Subcutaneous abdominal adipose tissue (tissue), 5 donors: ENCODE measurements at regions not wholly inside any gene's neighbourhood (a gene's known extent, or its start where the extent isn't known, plus 50 kb on each side); places are given as distances from the start of the nearest gene placed in this dataset.
"Not testable (repeated sequence)": the region's sequence is repeated elsewhere in the genome, so short reads cannot be mapped to it uniquely, and the experiment has no call there.

ENCODE experiments used
- H3K27ac ChIP-seq: one replicate; pipeline ENCODE4 v1.7.0; 2013; ENCODE audit warnings: low read depth, mild to moderate bottlenecking, inconsistent platforms, low read length, moderate library complexity
- H3K27me3 ChIP-seq, 5 donors: one replicate each; pipeline ENCODE4 v1.7.0; 2013; ENCODE audit warnings: low read length in 5 of 5, inconsistent platforms in 1 of 5; ENCODE audit not compliant: control insufficient read depth in 5 of 5, insufficient read depth in 4 of 5
- H3K36me3 ChIP-seq, 5 donors: one replicate each; pipeline ENCODE4 v1.7.0; 2013; ENCODE audit warnings: low read length in 5 of 5; ENCODE audit not compliant: control insufficient read depth in 5 of 5, insufficient read depth in 5 of 5
- H3K4me1 ChIP-seq, 5 donors: one replicate each; pipeline ENCODE4 v1.7.0; 2013; ENCODE audit warnings: low read length in 5 of 5, mild to moderate bottlenecking in 3 of 5, moderate library complexity in 1 of 5; ENCODE audit not compliant: control insufficient read depth in 5 of 5, insufficient read depth in 5 of 5
- H3K4me3 ChIP-seq, 5 donors: one replicate each; pipeline ENCODE4 v1.7.0; 2013; ENCODE audit warnings: low read length in 5 of 5, low read depth in 1 of 5
- H3K9ac ChIP-seq, 5 donors: one replicate each; pipeline ENCODE4 v1.7.0; 2013; ENCODE audit warnings: low read length in 5 of 5, mild to moderate bottlenecking in 4 of 5, moderate library complexity in 3 of 5
- H3K9me3 ChIP-seq, 5 donors: one replicate each; pipeline ENCODE4 v1.7.0; 2013; ENCODE audit warnings: low read length in 5 of 5; ENCODE audit not compliant: control insufficient read depth in 5 of 5
- donor health status: healthy.
- donor health status: healthy.
- donor health status: healthy.
- donor health status: healthy.
- donor health status: healthy.

DNA sequence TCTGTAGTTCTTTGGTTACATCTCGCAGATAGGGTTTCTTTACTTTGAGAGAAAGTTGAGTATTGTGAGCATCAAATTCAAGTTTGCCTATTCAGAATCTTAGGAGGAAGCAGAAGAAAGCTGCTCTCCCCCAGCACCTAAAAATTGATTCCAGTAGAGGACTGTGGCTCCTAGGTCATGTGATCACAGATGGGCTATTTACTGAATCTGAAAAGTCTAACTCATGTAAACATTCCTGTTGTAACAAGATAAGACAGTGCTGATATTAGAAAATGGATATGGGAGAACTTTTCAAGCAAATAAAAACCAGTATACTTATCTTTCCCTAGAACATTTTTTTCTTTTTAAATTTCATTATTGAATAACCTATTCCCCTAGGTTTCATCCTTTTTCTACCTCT is 308.4 kb upstream of the SLITRK3 start:
- Histone ChIP-seq H3K27ac (no peak overlapping the region), H3K4me3 (no peak overlapping the region), H3K36me3 (no peaks in the 10 kb centered on the region), H3K9ac (no peak overlapping the region), H3K27me3 (no peaks in the 10 kb centered on the region), H3K9me3 (peaks cover 0 to 8% (median 0%) of the 10 kb centered on the region in 5 donors), H3K4me1 (peaks cover 0 to 2% (median 0%) of the 10 kb centered on the region in 5 donors)

GRCh38 chr3:165503825-165504224 is 307.6 kb upstream of the SLITRK3 start:
- no peaks in the 10 kb centered on the region for H3K36me3 ChIP-seq
- H3K9ac ChIP-seq = no peak overlapping the region
- H3K4me1 ChIP-seq = peaks cover 0 to 2% (median 0%) of the 10 kb centered on the region in 5 donors
- no peak overlapping the region for H3K27ac ChIP-seq
- no peaks in the 10 kb centered on the region for H3K27me3 ChIP-seq
- H3K9me3 ChIP-seq = peaks cover 0 to 8% (median 0%) of the 10 kb centered on the region in 5 donors
- H3K4me3 ChIP-seq = no peak overlapping the region

GRCh38 chr3:165503346-165503745 is 307.2 kb upstream of the SLITRK3 start:
- Histone ChIP-seq H3K27me3 (no peaks in the 10 kb centered on the region), H3K9me3 (peaks cover 0 to 8% (median 0%) of the 10 kb centered on the region in 5 donors), H3K36me3 (no peaks in the 10 kb centered on the region), H3K27ac (no peak overlapping the region), H3K4me1 (peaks cover 0 to 2% (median 0%) of the 10 kb centered on the region in 5 donors), H3K9ac (no peak overlapping the region), H3K4me3 (no peak overlapping the region)

DNA sequence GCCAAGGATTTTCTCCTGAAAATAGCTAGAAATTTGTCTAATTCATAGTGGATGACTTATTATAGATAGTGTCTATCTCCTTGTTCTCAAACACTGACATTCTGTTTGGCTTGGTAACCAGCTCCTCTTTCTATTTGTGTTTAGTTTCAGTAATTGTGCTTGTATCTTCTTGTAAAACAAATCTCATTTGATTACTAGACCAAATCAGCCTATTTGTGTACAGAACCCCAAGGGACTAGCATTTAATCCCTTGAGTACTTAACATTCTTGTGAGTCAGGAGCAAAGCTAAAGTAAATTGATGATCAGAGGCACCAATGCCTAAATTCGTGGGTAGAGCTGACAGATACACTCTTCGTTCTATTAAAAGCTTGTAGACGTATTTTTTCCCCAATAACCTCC is 306.5 kb upstream of the SLITRK3 start:
- no peaks in the 10 kb centered on the region for H3K36me3 ChIP-seq
- H3K9me3 ChIP-seq = peaks cover 0 to 8% (median 0%) of the 10 kb centered on the region in 5 donors
- H3K9ac ChIP-seq = no peak overlapping the region
- no peak overlapping the region for H3K4me3 ChIP-seq
- no peak overlapping the region for H3K27ac ChIP-seq
- peaks cover 0 to 2% (median 0%) of the 10 kb centered on the region in 5 donors for H3K4me1 ChIP-seq
- H3K27me3 ChIP-seq = no peaks in the 10 kb centered on the region

- H3K27me3 ChIP-seq = not testable (repeated sequence)
These were observed 302.6 kb upstream of the SLITRK3 start for GRCh38 chr3:165498742-165499141.

GRCh38 chr3:165491487-165491886 is 295.3 kb upstream of the SLITRK3 start:
- H3K27me3 ChIP-seq = no peaks in the 10 kb centered on the region
- H3K27ac ChIP-seq = no peak overlapping the region
- no peaks in the 10 kb centered on the region for H3K36me3 ChIP-seq
- no peak overlapping the region for H3K4me3 ChIP-seq
- no peak overlapping the region for H3K9ac ChIP-seq
- H3K9me3 ChIP-seq = no peaks in the 10 kb centered on the region
- peaks cover 0 to 2% (median 0%) of the 10 kb centered on the region in 5 donors for H3K4me1 ChIP-seq

More at GRCh38 chr3:165498742-165499141, 302.6 kb upstream of the SLITRK3 start:
- H3K9me3 ChIP-seq, H3K4me3 ChIP-seq, H3K4me1 ChIP-seq, H3K27ac ChIP-seq, H3K9ac ChIP-seq, H3K36me3 ChIP-seq: not testable (repeated sequence)

DNA sequence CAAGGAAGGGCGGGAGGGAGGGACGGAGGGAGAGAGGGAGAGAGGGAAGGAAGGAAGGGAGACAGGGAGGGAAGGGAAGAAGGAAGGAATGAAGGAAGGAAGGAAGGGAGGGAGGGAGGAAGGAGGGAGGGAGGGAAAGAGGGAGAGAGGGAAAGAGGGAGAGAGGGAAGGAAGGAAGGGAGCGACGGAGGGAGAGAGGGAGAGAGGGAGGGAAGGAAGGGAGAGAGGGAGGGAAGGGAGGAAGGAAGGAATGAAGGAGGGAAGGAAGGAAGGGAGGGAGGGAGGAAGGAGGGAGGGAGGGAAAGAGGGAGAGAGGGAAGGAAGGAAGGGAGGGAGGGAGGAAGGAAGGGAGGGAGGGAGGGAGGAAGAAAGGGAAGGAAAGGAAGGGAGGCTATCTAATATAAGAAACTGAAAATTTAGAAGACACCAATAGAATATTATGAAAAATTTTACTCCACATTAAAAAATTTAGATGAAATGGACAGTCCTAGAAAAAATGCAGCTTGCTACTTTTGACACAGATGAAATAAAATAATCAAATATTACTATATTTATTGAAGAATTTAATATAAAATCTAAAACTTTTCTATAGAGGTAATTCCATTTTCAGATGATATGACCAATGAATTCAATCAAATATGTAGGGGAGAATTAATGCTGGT is 280.3 kb upstream of the SLITRK3 start:
- Histone ChIP-seq H3K36me3 (no peaks in the 10 kb centered on the region), H3K4me1 (no peaks in the 10 kb centered on the region), H3K9ac (no peak overlapping the region), H3K9me3 (peaks cover 0 to 13% (median 4%) of the 10 kb centered on the region in 5 donors), H3K27me3 (no peaks in the 10 kb centered on the region), H3K4me3 (no peak overlapping the region), H3K27ac (no peak overlapping the region)

GRCh38 chr3:165466856-165467255 is 270.7 kb upstream of the SLITRK3 start:
- H3K36me3 ChIP-seq = no peaks in the 10 kb centered on the region
- no peaks in the 10 kb centered on the region for H3K27me3 ChIP-seq
- H3K4me3 ChIP-seq = no peak overlapping the region
- H3K27ac ChIP-seq = no peak overlapping the region
- peaks cover 0 to 9% (median 0%) of the 10 kb centered on the region in 5 donors for H3K4me1 ChIP-seq
- no peak overlapping the region for H3K9ac ChIP-seq
- peaks cover 0 to 4% (median 0%) of the 10 kb centered on the region in 5 donors for H3K9me3 ChIP-seq

- Histone ChIP-seq H3K27me3 (no peaks in the 10 kb centered on the region), H3K9me3 (no peaks in the 10 kb centered on the region), H3K9ac (no peak overlapping the region), H3K36me3 (no peaks in the 10 kb centered on the region), H3K4me1 (peaks cover 0 to 9% (median 0%) of the 10 kb centered on the region in 5 donors), H3K4me3 (no peak overlapping the region), H3K27ac (no peak overlapping the region)
These were observed 268.6 kb upstream of the SLITRK3 start for GRCh38 chr3:165464736-165465135.

GRCh38 chr3:165463531-165463930 is 267.3 kb upstream of the SLITRK3 start:
- Histone ChIP-seq H3K27me3 (no peaks in the 10 kb centered on the region), H3K36me3 (no peaks in the 10 kb centered on the region), H3K27ac (no peak overlapping the region), H3K4me1 (peaks cover 0 to 9% (median 0%) of the 10 kb centered on the region in 5 donors), H3K9ac (no peak overlapping the region), H3K4me3 (no peak overlapping the region), H3K9me3 (no peaks in the 10 kb centered on the region)
